Posterior cingulate gyrus (tissue), 11 donors: ENCODE measurements at regions not wholly inside any gene's neighbourhood (a gene's known extent, or its start where the extent isn't known, plus 50 kb on each side); places are given as distances from the start of the nearest gene placed in this dataset.
A peak's percentile ranks its signal among the peaks of the same experiment; 100 is the strongest.
"Not testable (repeated sequence)": the region's sequence is repeated elsewhere in the genome, so short reads cannot be mapped to it uniquely, and the experiment has no call there.

ENCODE experiments used
- DNase-seq, 10 donors: peaks; one replicate each; pipeline versions ENCODE4 v3.0.0 to v3.0.0-alpha.2; 2020 to 2021; ENCODE audit warnings: mixed read lengths in 3 of 10
- intact Hi-C: fragments of 100-400 bp; cut with DNase I; formaldehyde crosslinking; loops from one replicate; pipeline ENCODE4 v1.15.1; 2023

GRCh38 chr2:123791207-123791606 lies 233.9 kb upstream of the CNTNAP5 start:
- intact Hi-C loops, result no loop called here
- no peak for DNase-seq

GRCh38 chr2:123791684-123792083 lies 233.4 kb upstream of the CNTNAP5 start:
- intact Hi-C loops, result no loop called here
- no peak for DNase-seq

- peak in 1 of 10 donors; percentile 52 for DNase-seq
- intact Hi-C loops, result not testable (repeated sequence)
Observed at GRCh38 chr2:123804126-123804525, 221.0 kb upstream of the CNTNAP5 start.

DNA sequence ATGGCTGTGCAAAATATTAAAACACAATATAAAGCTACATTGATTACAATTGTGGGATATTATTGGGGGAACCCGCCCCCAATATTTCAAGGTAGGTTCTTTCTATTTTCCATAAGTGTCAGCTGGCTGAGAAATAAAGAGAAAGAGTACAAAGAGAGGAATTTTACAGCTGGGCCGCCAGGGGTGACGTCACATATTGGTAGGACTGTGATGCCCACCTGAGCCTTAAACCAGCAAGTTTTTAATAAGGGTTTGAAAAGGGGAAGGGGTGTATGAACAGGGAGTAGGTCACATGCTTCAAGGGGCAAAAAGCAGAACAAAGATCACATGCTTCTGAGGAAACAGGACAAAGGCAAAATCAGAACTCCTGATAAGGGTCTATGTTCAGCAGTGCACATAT lies 219.3 kb upstream of the CNTNAP5 start:
- DNase-seq, intact Hi-C loops: not testable (repeated sequence)

- DNase-seq, result no peak
- intact Hi-C loops, result no loop called here
Observed at GRCh38 chr2:123808243-123808642, 216.8 kb upstream of the CNTNAP5 start.

GRCh38 chr2:123811846-123812245 lies 213.2 kb upstream of the CNTNAP5 start:
- no peak for DNase-seq
- intact Hi-C loops, result no loop called here

- no peak for DNase-seq
- intact Hi-C loops, result no loop called here
Observed at GRCh38 chr2:123816203-123816602, 208.9 kb upstream of the CNTNAP5 start.

GRCh38 chr2:123816928-123817327 lies 208.2 kb upstream of the CNTNAP5 start:
- intact Hi-C loops, result no loop called here

GRCh38 chr2:123826729-123827271 lies 198.3 kb upstream of the CNTNAP5 start:
- intact Hi-C loops, result no loop called here
- peak in 3 of 10 donors; percentile 68 to 76 (median 75) for DNase-seq

More at GRCh38 chr2:123816928-123817327, 208.2 kb upstream of the CNTNAP5 start:
- DNase-seq, result no peak

- DNase-seq, result no peak
- intact Hi-C loops, result no loop called here
Observed at GRCh38 chr2:123839326-123839725, 185.8 kb upstream of the CNTNAP5 start.

- intact Hi-C loops, result no loop called here
- DNase-seq, result no peak
Observed at GRCh38 chr2:123840016-123840415, 185.1 kb upstream of the CNTNAP5 start.

DNA sequence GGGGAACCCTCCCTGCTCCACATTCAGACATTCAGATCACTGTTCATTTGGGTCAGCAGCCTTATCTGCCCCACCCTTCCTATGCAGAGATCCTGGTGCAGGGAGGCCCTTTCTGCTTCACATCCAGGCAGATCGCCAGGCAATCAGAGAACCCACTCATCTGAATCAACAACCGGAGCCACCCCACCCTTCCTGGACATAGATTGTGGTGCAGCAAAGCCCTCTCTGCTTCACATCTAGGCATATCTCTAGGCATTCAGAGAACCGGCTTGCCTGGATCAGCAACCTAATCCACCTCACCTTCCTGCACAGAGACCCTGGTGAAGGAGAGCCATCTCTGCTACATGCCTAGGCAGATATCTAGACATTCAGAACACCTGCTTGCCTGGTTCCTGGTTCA lies 184.5 kb upstream of the CNTNAP5 start:
- no peak for DNase-seq
- intact Hi-C loops, result no loop called here

GRCh38 chr2:123851281-123851680 lies 173.8 kb upstream of the CNTNAP5 start:
- no peak for DNase-seq
- intact Hi-C loops, result no loop called here

- no peak for DNase-seq
- intact Hi-C loops, result no loop called here
Observed at GRCh38 chr2:123853161-123853560, 171.9 kb upstream of the CNTNAP5 start.

GRCh38 chr2:123859031-123859430 lies 166.1 kb upstream of the CNTNAP5 start:
- intact Hi-C loops, DNase-seq: not testable (repeated sequence)

GRCh38 chr2:123864416-123864815 lies 160.7 kb upstream of the CNTNAP5 start:
- intact Hi-C loops, result no loop called here
- DNase-seq, result no peak

DNA sequence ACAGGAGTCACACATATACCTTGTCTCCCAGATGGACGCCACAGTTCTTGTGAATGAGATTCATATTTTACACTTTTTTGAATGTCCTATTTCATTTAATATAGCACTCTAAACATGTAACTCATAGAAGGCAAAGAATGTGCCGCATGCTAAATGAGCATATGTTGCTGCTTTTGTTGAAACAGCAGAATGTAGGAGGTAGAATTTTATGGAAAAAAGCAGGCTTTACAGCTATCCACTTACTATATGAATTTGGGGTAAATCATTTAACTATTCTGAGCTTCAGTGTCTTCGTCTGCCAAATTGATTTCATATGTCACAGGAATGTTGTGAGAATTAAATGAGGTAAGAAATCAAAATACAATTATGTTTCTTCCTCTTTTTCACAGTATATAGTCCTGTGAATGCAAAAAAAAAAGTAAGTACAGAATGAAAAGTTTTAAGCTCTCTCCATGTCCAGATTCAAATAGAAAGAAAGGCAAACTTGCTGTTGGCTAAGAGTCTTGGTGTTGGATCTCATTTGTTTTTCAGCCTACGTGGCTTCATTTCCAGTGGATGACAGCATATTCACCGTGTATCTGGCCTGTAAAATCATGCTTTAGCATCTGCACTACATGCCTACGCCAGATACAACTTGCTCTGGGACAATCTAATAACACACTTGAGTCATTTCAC lies 154.7 kb upstream of the CNTNAP5 start:
- intact Hi-C loops, result no loop called here
- no peak for DNase-seq

GRCh38 chr2:123870881-123871276 lies 154.2 kb upstream of the CNTNAP5 start:
- DNase-seq, result no peak
- intact Hi-C loops, result no loop called here

DNA sequence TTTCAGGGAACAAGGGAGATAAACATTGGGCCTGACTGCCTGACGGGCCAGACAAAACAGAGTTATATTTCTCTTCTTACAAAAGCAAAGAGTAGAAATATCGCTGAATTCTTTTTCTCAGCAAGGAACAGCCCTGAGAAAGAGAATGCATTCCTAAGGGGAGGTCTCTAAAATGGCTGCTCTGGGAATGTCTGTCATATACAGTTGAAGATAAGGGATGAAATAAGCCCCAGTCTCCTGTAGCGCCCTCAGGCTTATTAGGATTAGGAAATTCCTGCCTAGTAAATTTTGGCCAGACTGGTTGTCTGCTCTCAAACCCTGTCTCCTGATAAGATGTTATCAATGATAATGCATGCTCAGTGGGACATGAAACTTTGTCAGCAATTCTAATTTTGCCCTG lies 134.9 kb upstream of the CNTNAP5 start:
- no peak for DNase-seq
- intact Hi-C loops, result no loop called here

GRCh38 chr2:123894167-123894566 lies 130.9 kb upstream of the CNTNAP5 start:
- intact Hi-C loops, result no loop called here
- DNase-seq, result no peak

DNA sequence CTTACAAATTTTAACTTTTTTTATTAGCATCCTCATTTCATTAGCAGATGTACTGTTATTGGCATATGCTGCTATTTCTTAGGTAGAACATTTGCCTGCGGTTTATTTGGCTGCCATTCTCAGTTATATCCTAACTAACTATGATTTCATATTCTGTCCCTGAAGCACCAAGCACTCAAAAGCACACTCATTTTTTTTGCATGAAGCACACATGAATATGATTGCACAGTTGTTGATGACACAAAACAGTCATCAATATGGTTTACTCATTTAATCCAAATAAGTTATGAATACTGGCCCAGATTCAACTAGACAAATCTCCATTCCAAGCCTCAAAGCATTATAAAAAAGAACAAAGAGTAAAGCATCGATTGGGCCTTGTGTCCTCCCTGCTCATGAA lies 129.4 kb upstream of the CNTNAP5 start:
- intact Hi-C loops, result no loop called here
- DNase-seq, result no peak

DNA sequence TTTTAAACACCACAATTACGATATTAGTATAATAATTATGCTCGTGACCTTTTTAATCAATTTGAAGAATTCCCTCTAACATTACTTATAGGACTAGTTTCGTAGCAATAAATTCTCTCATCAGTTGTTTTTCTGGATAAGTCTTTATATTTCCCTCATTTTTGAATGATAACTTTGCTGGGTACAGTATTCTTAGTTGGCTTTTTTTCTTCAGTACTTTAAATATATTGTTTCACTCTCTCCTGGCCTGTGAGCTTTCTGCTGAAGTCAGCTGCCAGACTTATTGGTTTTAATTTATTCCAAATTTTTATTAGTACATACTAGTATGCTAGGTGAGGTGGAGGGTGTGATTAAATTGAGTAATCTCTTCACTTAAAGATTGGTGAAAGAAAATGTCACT lies 123.8 kb upstream of the CNTNAP5 start:
- no peak for DNase-seq
- intact Hi-C loops, result no loop called here

GRCh38 chr2:123906361-123906760 lies 118.7 kb upstream of the CNTNAP5 start:
- no peak for DNase-seq
- intact Hi-C loops, result no loop called here
